ENCODE measurements at regions not wholly inside any gene's neighbourhood (a gene's known extent, or its start where the extent isn't known, plus 50 kb on each side); places are given as distances from the start of the nearest gene placed in this dataset.

DNA sequence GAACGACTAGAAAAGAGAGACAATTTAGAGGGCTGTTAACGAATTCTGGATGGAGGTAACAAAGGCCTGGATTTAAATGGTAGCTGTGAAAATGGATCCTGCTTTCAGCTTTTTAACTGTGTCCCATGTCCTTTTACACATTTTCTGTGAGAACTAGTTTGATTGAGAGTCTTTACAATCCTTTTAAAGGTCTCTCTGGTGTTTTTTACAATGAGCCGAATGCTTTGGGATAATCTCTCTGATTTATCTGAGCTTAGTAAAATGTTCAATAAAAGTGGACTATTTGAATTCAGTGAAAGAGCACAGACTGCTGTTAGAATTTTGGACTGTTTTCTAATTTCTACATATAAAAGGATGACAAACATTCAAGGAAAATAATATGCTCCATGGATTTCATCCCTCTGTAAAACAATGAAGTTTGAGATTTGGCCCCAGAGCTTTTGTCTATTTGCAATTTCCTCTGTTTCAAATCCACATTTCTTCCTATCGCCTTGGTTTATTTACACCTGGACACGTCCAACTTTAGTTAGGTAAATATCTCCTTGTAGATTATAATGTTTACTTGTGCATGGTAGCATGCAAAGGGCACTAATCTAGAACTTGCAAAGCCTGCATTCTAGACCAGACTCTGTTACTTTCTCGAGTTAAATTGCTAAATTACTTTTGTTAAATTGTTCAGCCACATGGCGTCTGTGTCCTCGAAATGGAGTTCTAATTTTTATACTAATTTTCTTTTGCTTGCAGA is 871.0 kb upstream of the CITED2 start:
- H3K36me3 ChIP-seq, result no peaks in the 10 kb centered on the region
- H3K27me3 ChIP-seq, result no peaks in the 10 kb centered on the region
- WGBS, 2 donors (ENCODE audit: low coverage in 1 of 2), result 82 to 87% methylated on average over 8 of the region's 8 CpGs
- TF ChIP-seq EP300 (IDR thresholded peaks at IDR 0.05) (no peak), POLR2A (IDR thresholded peaks at IDR 0.05) (no peak), POLR2AphosphoS5 (IDR thresholded peaks at IDR 0.05) (no peak)
- TF ChIP-seq, protein P1, sequence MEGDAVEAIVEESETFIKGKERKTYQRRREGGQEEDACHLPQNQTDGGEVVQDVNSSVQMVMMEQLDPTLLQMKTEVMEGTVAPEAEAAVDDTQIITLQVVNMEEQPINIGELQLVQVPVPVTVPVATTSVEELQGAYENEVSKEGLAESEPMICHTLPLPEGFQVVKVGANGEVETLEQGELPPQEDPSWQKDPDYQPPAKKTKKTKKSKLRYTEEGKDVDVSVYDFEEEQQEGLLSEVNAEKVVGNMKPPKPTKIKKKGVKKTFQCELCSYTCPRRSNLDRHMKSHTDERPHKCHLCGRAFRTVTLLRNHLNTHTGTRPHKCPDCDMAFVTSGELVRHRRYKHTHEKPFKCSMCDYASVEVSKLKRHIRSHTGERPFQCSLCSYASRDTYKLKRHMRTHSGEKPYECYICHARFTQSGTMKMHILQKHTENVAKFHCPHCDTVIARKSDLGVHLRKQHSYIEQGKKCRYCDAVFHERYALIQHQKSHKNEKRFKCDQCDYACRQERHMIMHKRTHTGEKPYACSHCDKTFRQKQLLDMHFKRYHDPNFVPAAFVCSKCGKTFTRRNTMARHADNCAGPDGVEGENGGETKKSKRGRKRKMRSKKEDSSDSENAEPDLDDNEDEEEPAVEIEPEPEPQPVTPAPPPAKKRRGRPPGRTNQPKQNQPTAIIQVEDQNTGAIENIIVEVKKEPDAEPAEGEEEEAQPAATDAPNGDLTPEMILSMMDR (IDR thresholded peaks at IDR 0.05), result no peak
- no peak overlapping the region for H3K4me3 ChIP-seq
- ATAC-seq, result no peak
- H3K9me3 ChIP-seq, result no peaks in the 10 kb centered on the region
- H3K4me1 ChIP-seq, result no peaks in the 10 kb centered on the region
- H3K27ac ChIP-seq, result no peak overlapping the region

DNA sequence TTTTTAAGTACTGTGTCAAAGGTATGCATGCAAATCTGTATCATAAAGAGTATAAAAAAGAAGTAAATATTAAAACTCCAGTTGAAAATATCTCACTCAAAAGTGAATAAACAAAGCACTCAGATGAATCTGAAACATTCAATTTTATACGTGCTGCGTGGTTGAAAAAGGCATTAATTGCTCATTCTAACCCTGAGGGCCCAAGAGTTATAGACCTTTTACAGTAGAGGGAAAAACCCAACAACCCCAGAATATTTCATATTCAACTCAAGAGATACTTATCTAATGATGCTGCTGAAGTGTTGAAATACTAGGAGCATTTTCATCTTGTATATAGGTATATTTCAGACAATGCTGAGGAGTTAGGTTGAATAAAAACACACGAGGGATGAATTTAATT is 862.8 kb upstream of the CITED2 start:
- H3K4me3 ChIP-seq, result no peak overlapping the region
- TF ChIP-seq, protein P1 (IDR thresholded peaks at IDR 0.05), result no peak
- no peak for ATAC-seq
- peaks cover 0 to 14% (median 0%) of the 10 kb centered on the region in 3 donors for H3K4me1 ChIP-seq
- H3K27ac ChIP-seq, result no peak overlapping the region
- no peaks in the 10 kb centered on the region for H3K27me3 ChIP-seq
- H3K36me3 ChIP-seq, result no peaks in the 10 kb centered on the region
- H3K9me3 ChIP-seq, result peaks cover 0 to 6% (median 0%) of the 10 kb centered on the region in 3 donors
- WGBS, 2 donors (ENCODE audit: low coverage in 1 of 2), result 58 to 79% methylated on average over 3 of the region's 3 CpGs

DNA sequence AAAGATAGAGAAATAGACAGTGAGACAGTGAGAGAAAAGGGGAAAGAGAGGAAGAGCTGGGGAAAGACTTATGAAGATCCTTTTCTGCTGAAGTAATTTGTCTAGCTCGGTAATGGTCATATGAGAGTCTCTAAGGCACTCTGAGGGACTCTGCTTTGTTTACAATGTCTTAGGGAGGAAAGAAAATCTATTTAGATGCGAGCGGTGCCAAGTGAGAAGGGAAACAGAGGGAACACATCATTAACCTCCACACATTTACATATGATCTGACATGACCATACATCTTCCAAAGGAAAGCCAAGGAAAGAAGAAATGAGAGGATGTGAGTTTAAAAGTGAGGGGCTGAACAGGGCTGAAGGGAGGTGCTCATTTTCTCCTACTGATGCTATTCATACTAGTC is 862.3 kb upstream of the CITED2 start:
- Histone ChIP-seq H3K27ac (no peak overlapping the region), H3K36me3 (no peaks in the 10 kb centered on the region), H3K27me3 (no peaks in the 10 kb centered on the region), H3K4me3 (no peak overlapping the region), H3K9me3 (peaks cover 0 to 11% (median 0%) of the 10 kb centered on the region in 3 donors), H3K4me1 (peaks cover 0 to 14% (median 0%) of the 10 kb centered on the region in 3 donors)
- TF ChIP-seq, protein P1 (IDR thresholded peaks at IDR 0.05), result no peak
- no peak for TF ChIP-seq POLR2A (IDR thresholded peaks at IDR 0.05)
- no peak for TF ChIP-seq POLR2AphosphoS5 (IDR thresholded peaks at IDR 0.05)
- WGBS, 2 donors (ENCODE audit: low coverage in 1 of 2), result 62 to 68% methylated on average over 3 of the region's 3 CpGs
- ATAC-seq, result no peak

DNA sequence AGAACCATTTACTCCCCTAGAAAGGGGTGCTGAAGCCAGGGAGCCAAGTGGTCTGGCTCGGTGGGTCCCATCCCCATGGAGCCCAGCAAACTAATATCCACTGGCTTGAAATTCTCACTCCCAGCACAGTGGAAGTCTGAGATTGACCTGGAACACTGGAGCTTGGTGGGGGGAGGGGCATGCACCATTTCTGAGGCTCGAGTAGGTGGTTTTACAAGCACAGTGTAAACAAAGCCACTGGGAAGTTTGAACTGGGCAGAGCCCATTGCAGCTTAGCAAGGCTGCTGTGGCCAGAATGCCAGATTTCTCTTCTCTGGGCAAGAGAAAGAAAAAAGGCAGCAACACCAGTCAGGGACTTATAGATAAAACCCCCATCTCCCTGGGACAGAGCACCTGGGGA is 855.8 kb upstream of the CITED2 start:
- Histone ChIP-seq H3K36me3 (no peaks in the 10 kb centered on the region), H3K4me3 (no peak overlapping the region), H3K27ac (no peak overlapping the region), H3K4me1 (no peaks in the 10 kb centered on the region), H3K27me3 (no peaks in the 10 kb centered on the region), H3K9me3 (peaks cover 0 to 12% (median 0%) of the 10 kb centered on the region in 3 donors)
- WGBS, 2 donors (ENCODE audit: low coverage in 1 of 2), result 100% methylated on average over 1 of the region's 2 CpGs; no CpG with 5 or more reads in 1 of the 2 donors
- TF ChIP-seq, protein P1 (IDR thresholded peaks at IDR 0.05), result no peak
- TF ChIP-seq EP300 (IDR thresholded peaks at IDR 0.05) (no peak), POLR2A (IDR thresholded peaks at IDR 0.05) (no peak), POLR2AphosphoS5 (IDR thresholded peaks at IDR 0.05) (no peak)
- ATAC-seq, result no peak

GRCh38 chr6:140228491-140228890 is 854.0 kb upstream of the CITED2 start:
- WGBS, 2 donors (ENCODE audit: low coverage in 1 of 2), result 100% methylated on average over 1 of the region's 1 CpG
- H3K27me3 ChIP-seq, result no peaks in the 10 kb centered on the region
- no peak for ATAC-seq
- no peaks in the 10 kb centered on the region for H3K4me1 ChIP-seq
- no peak overlapping the region for H3K27ac ChIP-seq
- H3K9me3 ChIP-seq, result peaks cover 0 to 8% (median 0%) of the 10 kb centered on the region in 3 donors
- H3K36me3 ChIP-seq, result no peaks in the 10 kb centered on the region
- H3K4me3 ChIP-seq, result no peak overlapping the region
- TF ChIP-seq, protein P1 (IDR thresholded peaks at IDR 0.05), result no peak
- no peak for TF ChIP-seq POLR2A (IDR thresholded peaks at IDR 0.05)
